HepG2 (cell line): ENCODE measurements at regions not wholly inside any gene's neighbourhood (a gene's known extent, or its start where the extent isn't known, plus 50 kb on each side); places are given as distances from the start of the nearest gene placed in this dataset.

Source experiments
- CBX1 ChIP-seq: IDR thresholded peaks from one replicate; pipeline ENCODE4 v1.6.1; 2016; ENCODE audit warnings: antibody characterized with exemption, low read depth
- NR2F1 ChIP-seq, 2 experiments: fragments of 450-650 bp in 1 of 2; formaldehyde crosslinking in 1 of 2; IDR thresholded peaks; 2 replicates each; pipeline versions ENCODE4 v1.5.0 to v1.6.1; 2016 to 2020; ENCODE audit warnings: mild to moderate bottlenecking in 1 of 2, missing compliant biosample characterization in 1 of 2, missing genetic modification reagents in 1 of 2, moderate library complexity in 1 of 2
- SMARCC2 ChIP-seq: fragments of 450-650 bp; IDR thresholded peaks from 2 replicates; pipeline ENCODE4 v1.6.1; 2017; ENCODE audit warnings: antibody characterized with exemption, mild to moderate bottlenecking
- SOX13 ChIP-seq, 3 experiments: fragments of 450-650 bp in 1 of 3; sonication (generic) in 1 of 3; formaldehyde crosslinking in 1 of 3; IDR thresholded peaks in 2 of 3; conservative IDR thresholded peaks in 1 of 3; 2 replicates each; pipeline versions ENCODE4 v1.5.0 to v1.6.1; 2016 to 2020; ENCODE audit warnings: antibody characterized with exemption in 1 of 3, mild to moderate bottlenecking in 1 of 3, missing compliant biosample characterization in 1 of 3, missing genetic modification reagents in 1 of 3, moderate library complexity in 1 of 3
- TBX2 ChIP-seq: sonication (generic); formaldehyde crosslinking; IDR thresholded peaks from 2 replicates; pipeline ENCODE4 v1.5.0; 2020; ENCODE audit warnings: missing genetic modification reagents, mild to moderate bottlenecking, borderline replicate concordance
- TCF7 ChIP-seq: sonication (generic); IDR thresholded peaks from 2 replicates; pipeline ENCODE4 v1.6.1; 2016; ENCODE audit warnings: antibody characterized with exemption, low read depth
- THYN1 ChIP-seq: sonication (generic); formaldehyde crosslinking; IDR thresholded peaks from 2 replicates; pipeline ENCODE4 v1.8.1; 2023; ENCODE audit warnings: low read depth, mild to moderate bottlenecking, moderate library complexity, missing genetic modification reagents, borderline replicate concordance
- ZBED4 ChIP-seq: sonication (generic); formaldehyde crosslinking; IDR thresholded peaks from 2 replicates; pipeline ENCODE4 v1.4.0; 2020; ENCODE audit warnings: missing genetic modification reagents, borderline replicate concordance
- ZNF318 ChIP-seq: sonication (generic); formaldehyde crosslinking; IDR thresholded peaks from 2 replicates; pipeline ENCODE4 v1.4.0; 2020; ENCODE audit warnings: mild to moderate bottlenecking, missing genetic modification reagents
- ZNF343 ChIP-seq: sonication (generic); formaldehyde crosslinking; IDR thresholded peaks from 2 replicates; pipeline ENCODE4 v1.4.0; 2020; ENCODE audit warnings: mild to moderate bottlenecking, missing genetic modification reagents

DNA sequence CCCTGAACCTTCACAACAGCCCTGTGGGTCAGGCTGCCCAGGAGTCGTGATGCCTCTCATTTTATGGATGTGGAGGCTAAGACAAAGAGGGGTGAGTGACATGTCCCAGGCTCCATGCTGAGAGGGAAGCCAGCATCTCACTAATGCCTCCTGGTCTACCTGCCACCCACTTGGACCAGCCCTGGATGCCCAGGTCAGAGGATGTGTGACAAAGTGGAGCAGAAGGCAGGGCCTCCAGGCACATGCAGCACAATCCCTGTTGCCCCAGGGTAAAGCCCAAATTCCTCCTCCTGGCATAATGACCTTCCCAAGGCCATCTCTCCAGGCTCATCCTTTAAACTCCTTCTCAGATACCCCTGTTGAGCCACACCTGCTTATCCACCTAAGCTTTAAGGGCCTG lies 51.4 kb upstream of the XPA start (continued):
- TF ChIP-seq SOX13 (IDR thresholded peaks at IDR 0.05), result no peak
- no peak for TF ChIP-seq SOX13 (CRISPR knock-in tag; conservative IDR thresholded peaks at IDR 0.05 in 1 of 2, IDR thresholded peaks at IDR 0.05 in 1 of 2)
- no peak for TF ChIP-seq SMARCC2
- no peak for TF ChIP-seq CBX1
- no peak for TF ChIP-seq ZNF318 (CRISPR knock-in tag)
- no peak for TF ChIP-seq TBX2 (CRISPR knock-in tag)
- TF ChIP-seq NR2F1 (CRISPR knock-in tag; IDR thresholded peaks at IDR 0.05), result no peak
- no peak for TF ChIP-seq ZBED4
- TF ChIP-seq ZNF343 (CRISPR knock-in tag), result no peak
- no peak for TF ChIP-seq THYN1 (CRISPR knock-in tag)
- TF ChIP-seq TCF7, result no peak
